NCI-H1048 (cell line): ENCODE measurements at regions not wholly inside any gene's neighbourhood (a gene's known extent, or its start where the extent isn't known, plus 50 kb on each side); places are given as distances from the start of the nearest gene placed in this dataset.

ENCODE experiments used
- DNase-seq: peaks from one replicate; lab custom pipeline; 2025; lab: John Stamatoyannopoulos, UW

GRCh38 chrX:96311366-96311765 is 373.3 kb upstream of the DIAPH2 start:
- no peak for DNase-seq

GRCh38 chrX:96314985-96315384 is 369.7 kb upstream of the DIAPH2 start:
- no peak for DNase-seq

GRCh38 chrX:96361844-96362243 is 322.8 kb upstream of the DIAPH2 start:
- DNase-seq, result no peak

- DNase-seq, result peak; percentile 8
Measured at GRCh38 chrX:96372313-96373046, 312.2 kb upstream of the DIAPH2 start.

- DNase-seq, result no peak
Measured at GRCh38 chrX:96373047-96373355, 311.6 kb upstream of the DIAPH2 start.

GRCh38 chrX:96376266-96376665 is 308.4 kb upstream of the DIAPH2 start:
- no peak for DNase-seq

GRCh38 chrX:96379951-96380350 is 304.7 kb upstream of the DIAPH2 start:
- DNase-seq, result no peak

GRCh38 chrX:96382018-96382417 is 302.6 kb upstream of the DIAPH2 start:
- no peak for DNase-seq

- DNase-seq, result no peak
Measured at GRCh38 chrX:96383428-96383827, 301.2 kb upstream of the DIAPH2 start.

GRCh38 chrX:96386325-96386724 is 298.3 kb upstream of the DIAPH2 start:
- no peak for DNase-seq

GRCh38 chrX:96386981-96387380 is 297.7 kb upstream of the DIAPH2 start:
- DNase-seq, result no peak

GRCh38 chrX:96387801-96388200 is 296.8 kb upstream of the DIAPH2 start:
- DNase-seq, result no peak

GRCh38 chrX:96389281-96390047 is 295.2 kb upstream of the DIAPH2 start:
- DNase-seq, result no peak

- no peak for DNase-seq
Measured at GRCh38 chrX:96394598-96394997, 290.0 kb upstream of the DIAPH2 start.

- DNase-seq, result no peak
Measured at GRCh38 chrX:96403446-96403845, 281.2 kb upstream of the DIAPH2 start.

- DNase-seq, result no peak
Measured at GRCh38 chrX:96405842-96406241, 278.8 kb upstream of the DIAPH2 start.

- DNase-seq, result no peak
Measured at GRCh38 chrX:96407072-96407471, 277.6 kb upstream of the DIAPH2 start.

GRCh38 chrX:96407501-96407900 is 277.1 kb upstream of the DIAPH2 start:
- no peak for DNase-seq

- no peak for DNase-seq
Measured at GRCh38 chrX:96407981-96408380, 276.7 kb upstream of the DIAPH2 start.

- DNase-seq, result no peak
Measured at GRCh38 chrX:96410927-96411326, 273.7 kb upstream of the DIAPH2 start.

- no peak for DNase-seq
Measured at GRCh38 chrX:96417695-96418094, 266.9 kb upstream of the DIAPH2 start.

GRCh38 chrX:96424007-96424406 is 260.6 kb upstream of the DIAPH2 start:
- no peak for DNase-seq

GRCh38 chrX:96425200-96425599 is 259.4 kb upstream of the DIAPH2 start:
- no peak for DNase-seq
